Keratinocyte (primary cell): ENCODE measurements at regions not wholly inside any gene's neighbourhood (a gene's known extent, or its start where the extent isn't known, plus 50 kb on each side); places are given as distances from the start of the nearest gene placed in this dataset.
"Not testable (repeated sequence)": the region's sequence is repeated elsewhere in the genome, so short reads cannot be mapped to it uniquely, and the experiment has no call there.

ENCODE experiments used
- DNase-seq: peaks from one replicate; pipeline ENCODE4 v3.0.0-alpha.2; 2011; ENCODE audit warnings: low read depth, missing footprints, low spot score
- FAIRE-seq: peaks from 2 replicates; lab custom pipeline; 2011; peaks lifted over from hg19 to GRCh38; lab: Jason Lieb, UNC
- H2AFZ ChIP-seq: 2 replicates; pipeline ENCODE4 v1.6.0; 2012; ENCODE audit warnings: low read length, control low read depth, inconsistent platforms; ENCODE audit not compliant: control insufficient read depth
- H3K27ac ChIP-seq: 2 replicates; pipeline ENCODE4 v1.5.1; 2011; ENCODE audit warnings: low read length; ENCODE audit not compliant: control insufficient read depth, insufficient read depth
- H3K27me3 ChIP-seq: 3 replicates; pipeline ENCODE4 v1.6.0; 2011; ENCODE audit warnings: low read length; ENCODE audit not compliant: control insufficient read depth, insufficient read depth; ENCODE audit errors: extremely low read depth
- H3K36me3 ChIP-seq, 2 experiments: 2 replicates in 1 of 2; 3 replicates in 1 of 2; pipeline ENCODE4 v1.5.1; 2011; ENCODE audit warnings: low read length in 2 of 2, mild to moderate bottlenecking in 1 of 2; ENCODE audit not compliant: control insufficient read depth in 2 of 2, insufficient read depth in 2 of 2; ENCODE audit errors: extremely low read depth in 1 of 2
- H3K4me1 ChIP-seq: 3 replicates; pipeline ENCODE4 v1.5.1; 2011; ENCODE audit warnings: low read length; ENCODE audit not compliant: control insufficient read depth, insufficient read depth; ENCODE audit errors: extremely low read depth
- H3K4me2 ChIP-seq: 3 replicates; pipeline ENCODE4 v1.6.0; 2011; ENCODE audit warnings: low read depth, low read length; ENCODE audit not compliant: control insufficient read depth, insufficient read depth; ENCODE audit errors: extremely low read depth
- H3K4me3 ChIP-seq, 3 experiments: fragments of 200-600 bp in 1 of 3; sonication (generic) in 1 of 3; 2 replicates in 2 of 3; 3 replicates in 1 of 3; pipeline ENCODE4 v1.5.1; 2011 to 2016; ENCODE audit warnings: low read length in 3 of 3, mild to moderate bottlenecking in 3 of 3, control low read depth in 2 of 3, inconsistent platforms in 1 of 3, low read depth in 1 of 3, mixed read lengths in 1 of 3, mixed run types in 1 of 3, moderate library complexity in 1 of 3; ENCODE audit not compliant: control insufficient read depth in 2 of 3, insufficient read depth in 2 of 3; ENCODE audit errors: extremely low read depth in 1 of 3
- H3K79me2 ChIP-seq: 2 replicates; pipeline ENCODE4 v1.6.0; 2012; ENCODE audit warnings: low read length; ENCODE audit not compliant: control insufficient read depth, insufficient read depth
- H3K9ac ChIP-seq: 3 replicates; pipeline ENCODE4 v1.6.0; 2011; ENCODE audit warnings: low read length; ENCODE audit not compliant: control insufficient read depth, insufficient read depth; ENCODE audit errors: extremely low read depth
- H3K9me1 ChIP-seq: 3 replicates; pipeline ENCODE4 v1.6.0; 2011; ENCODE audit warnings: low read length; ENCODE audit not compliant: control insufficient read depth, insufficient read depth; ENCODE audit errors: extremely low read depth
- H3K9me3 ChIP-seq: 2 replicates; pipeline ENCODE4 v1.5.1; 2012; ENCODE audit warnings: low read depth, low read length; ENCODE audit not compliant: control insufficient read depth
- H4K20me1 ChIP-seq: 3 replicates; pipeline ENCODE4 v1.6.0; 2011; ENCODE audit warnings: low read length; ENCODE audit not compliant: control insufficient read depth, insufficient read depth; ENCODE audit errors: extremely low read depth
- CTCF ChIP-seq, 3 experiments: IDR thresholded peaks in 1 of 3; conservative IDR thresholded peaks in 1 of 3; optimal IDR thresholded peaks in 1 of 3; 2 replicates in 2 of 3; 3 replicates in 1 of 3; pipeline versions ENCODE3 to v1.5.1; 2011; ENCODE audit warnings: low read length in 3 of 3, mild to moderate bottlenecking in 3 of 3, moderate library complexity in 2 of 3, control low read depth in 1 of 3, inconsistent platforms in 1 of 3; ENCODE audit not compliant: insufficient read depth in 2 of 3; ENCODE audit errors: extremely low read depth in 1 of 3
- EZH2 ChIP-seq: IDR thresholded peaks from one replicate; pipeline ENCODE4 v1.6.1; 2012; ENCODE audit warnings: inconsistent platforms, mild to moderate bottlenecking, low read length, moderate library complexity
- dilution Hi-C: fragments of 300-500 bp; cut with MboI; formaldehyde crosslinking; loops from one replicate; pipeline ENCODE4 v1.7.0; 2020; ENCODE audit warnings: low sequenced_read_pairs; ENCODE audit not compliant: extremely low pct_ligation_motif_present

GRCh38 chr16:29306943-29307597, 99.4 kb downstream of the NPIPB11 start:
- Histone ChIP-seq H3K27me3 (no peaks in the 10 kb centered on the region), H3K4me1 (no peaks in the 10 kb centered on the region), H2AFZ (no peak overlapping the region), H3K27ac (no peak overlapping the region), H4K20me1 (no peaks in the 10 kb centered on the region), H3K4me3 (no peak overlapping the region), H3K9me3 (no peaks in the 10 kb centered on the region), H3K9ac (no peak overlapping the region), H3K36me3 (no peaks in the 10 kb centered on the region), H3K9me1 (no peaks in the 10 kb centered on the region), H3K4me2 (no peak overlapping the region), H3K79me2 (no peaks in the 10 kb centered on the region)
- no peak for FAIRE-seq
- dilution Hi-C loops, result no loop called here
- TF ChIP-seq CTCF (optimal IDR thresholded peaks at IDR 0.05 in 1 of 3, IDR thresholded peaks at IDR 0.05 in 1 of 3, conservative IDR thresholded peaks at IDR 0.05 in 1 of 3; ENCODE audit: extremely low read depth in 1 of 3, insufficient read depth in 2 of 3, low read length in 3 of 3) (no peak), EZH2 (no peak)
- DNase-seq, result no peak

- no peak overlapping the region for H2AFZ ChIP-seq
- no peaks in the 10 kb centered on the region for H3K79me2 ChIP-seq
- no peaks in the 10 kb centered on the region for H3K9me3 ChIP-seq
- no peak for FAIRE-seq
- H3K9me1 ChIP-seq, result no peaks in the 10 kb centered on the region
- H4K20me1 ChIP-seq, result no peaks in the 10 kb centered on the region
- no peak overlapping the region for H3K27ac ChIP-seq
- no peak overlapping the region for H3K4me2 ChIP-seq
- H3K9ac ChIP-seq, result no peak overlapping the region
- dilution Hi-C loops, result no loop called here
- H3K4me1 ChIP-seq, result no peaks in the 10 kb centered on the region
- H3K27me3 ChIP-seq, result no peaks in the 10 kb centered on the region
- H3K4me3 ChIP-seq, result no peak overlapping the region
- no peak for DNase-seq
- no peaks in the 10 kb centered on the region for H3K36me3 ChIP-seq
- TF ChIP-seq CTCF (optimal IDR thresholded peaks at IDR 0.05 in 1 of 3, IDR thresholded peaks at IDR 0.05 in 1 of 3, conservative IDR thresholded peaks at IDR 0.05 in 1 of 3; ENCODE audit: extremely low read depth in 1 of 3, insufficient read depth in 2 of 3, low read length in 3 of 3) (no peak), EZH2 (no peak)
Observed at GRCh38 chr16:29306201-29306600, 100.3 kb downstream of the NPIPB11 start.

- not testable (repeated sequence) for FAIRE-seq
Observed at GRCh38 chr16:29305018-29305417, 101.5 kb downstream of the NPIPB11 start.

More at GRCh38 chr16:29305018-29305417, 101.5 kb downstream of the NPIPB11 start:
- H3K4me1 ChIP-seq, H3K36me3 ChIP-seq, H2AFZ ChIP-seq, H3K9me3 ChIP-seq, H4K20me1 ChIP-seq, H3K9me1 ChIP-seq, H3K9ac ChIP-seq, H3K79me2 ChIP-seq, H3K4me3 ChIP-seq, H3K27ac ChIP-seq, dilution Hi-C loops, H3K27me3 ChIP-seq, H3K4me2 ChIP-seq, DNase-seq: not testable (repeated sequence)
